Activated CD4-positive, alpha-beta T cell treated with anti-CD3 and anti-CD28 coated beads, Interleukin-2, amount 50 U/mL, for 16 hours (primary cell): ENCODE measurements at regions not wholly inside any gene's neighbourhood (a gene's known extent, or its start where the extent isn't known, plus 50 kb on each side); places are given as distances from the start of the nearest gene placed in this dataset.
"Not testable (repeated sequence)": the region's sequence is repeated elsewhere in the genome, so short reads cannot be mapped to it uniquely, and the experiment has no call there.

Experiments used
- DNase-seq: peaks from one replicate; pipeline ENCODE4 v3.0.0-alpha.2; 2020

GRCh38 chr2:41326851-41327250, 721.0 kb upstream of the PKDCC start:
- no peak for DNase-seq

- DNase-seq: no peak
Measured at GRCh38 chr2:41329040-41329439, 718.8 kb upstream of the PKDCC start.

GRCh38 chr2:41334159-41334558, 713.7 kb upstream of the PKDCC start:
- DNase-seq: no peak

- DNase-seq: not testable (repeated sequence)
Measured at GRCh38 chr2:41335573-41335972, 712.2 kb upstream of the PKDCC start.

- DNase-seq: no peak
Measured at GRCh38 chr2:41337956-41338355, 709.9 kb upstream of the PKDCC start.

- no peak for DNase-seq
Measured at GRCh38 chr2:41344529-41344928, 703.3 kb upstream of the PKDCC start.

GRCh38 chr2:41353060-41353459, 694.8 kb upstream of the PKDCC start:
- no peak for DNase-seq

GRCh38 chr2:41355794-41356193, 692.0 kb upstream of the PKDCC start:
- no peak for DNase-seq

- DNase-seq: no peak
Measured at GRCh38 chr2:41364842-41365241, 683.0 kb upstream of the PKDCC start.

GRCh38 chr2:41375901-41376300, 671.9 kb upstream of the PKDCC start:
- no peak for DNase-seq

- no peak for DNase-seq
Measured at GRCh38 chr2:41377837-41378236, 670.0 kb upstream of the PKDCC start.

GRCh38 chr2:41378420-41378819, 669.4 kb upstream of the PKDCC start:
- no peak for DNase-seq

GRCh38 chr2:41379496-41380221, 668.2 kb upstream of the PKDCC start:
- no peak for DNase-seq

- no peak for DNase-seq
Measured at GRCh38 chr2:41381701-41382100, 666.1 kb upstream of the PKDCC start.

- no peak for DNase-seq
Measured at GRCh38 chr2:41387519-41387918, 660.3 kb upstream of the PKDCC start.

GRCh38 chr2:41393621-41394020, 654.2 kb upstream of the PKDCC start:
- DNase-seq: no peak

GRCh38 chr2:41394541-41394940, 653.3 kb upstream of the PKDCC start:
- no peak for DNase-seq

GRCh38 chr2:41395692-41396091, 652.1 kb upstream of the PKDCC start:
- no peak for DNase-seq

GRCh38 chr2:41399437-41400087, 648.3 kb upstream of the PKDCC start:
- no peak for DNase-seq

GRCh38 chr2:41400088-41400665, 647.6 kb upstream of the PKDCC start:
- DNase-seq: no peak

- no peak for DNase-seq
Measured at GRCh38 chr2:41405441-41405840, 642.4 kb upstream of the PKDCC start.

- no peak for DNase-seq
Measured at GRCh38 chr2:41409328-41409727, 638.5 kb upstream of the PKDCC start.

GRCh38 chr2:41410011-41410410, 637.8 kb upstream of the PKDCC start:
- no peak for DNase-seq

GRCh38 chr2:41413813-41414485, 633.9 kb upstream of the PKDCC start:
- no peak for DNase-seq
